IMR-90 (cell line): ENCODE measurements at regions not wholly inside any gene's neighbourhood (a gene's known extent, or its start where the extent isn't known, plus 50 kb on each side); places are given as distances from the start of the nearest gene placed in this dataset.
"Not testable (repeated sequence)": the region's sequence is repeated elsewhere in the genome, so short reads cannot be mapped to it uniquely, and the experiment has no call there.

Experiments
- ATAC-seq: fragments of 200-7000 bp; cut with Tn5 transposase; 2 replicates; pipeline ENCODE4 v1.9.1; 2020; ENCODE audit warnings: low read depth, mild to moderate bottlenecking, moderate library complexity
- BruUV-seq: library from RNA; stranded (reverse); fragments of 400-500 nt; replicated peaks from 2 replicates; lab custom pipeline; 2021; lab: Mats Ljungman, UMichigan
- CTCF ChIA-PET: fragments of 300-600 bp; formaldehyde crosslinking; extraction: SDS; loops from one replicate; lab custom pipeline; 2021; ENCODE audit warnings: antibody characterized with exemption; lab: Yijun Ruan, JAX
- POLR2A ChIA-PET: fragments of 300-600 bp; sonication (Branson Sonifier 250); formaldehyde crosslinking; loops from one replicate; lab custom pipeline; 2022; ENCODE audit warnings: antibody characterized with exemption; ENCODE audit not compliant: unreplicated experiment; lab: Charles Lee
- DNase-seq: peaks from one replicate; pipeline ENCODE4 v3.0.0; 2013
- H2AFZ ChIP-seq: replicated peaks from 2 replicates; pipeline ENCODE3; 2013; ENCODE audit warnings: low read length, mild to moderate bottlenecking; ENCODE audit not compliant: poor library complexity
- H2AK5ac ChIP-seq: 2 replicates; pipeline ENCODE4 v1.6.1; 2013; ENCODE audit warnings: low read depth, low read length, inconsistent platforms
- H2AK9ac ChIP-seq: replicated peaks from 2 replicates; pipeline ENCODE3; 2013; ENCODE audit warnings: mild to moderate bottlenecking, low read depth, low read length, moderate library complexity; ENCODE audit not compliant: poor library complexity
- H2BK120ac ChIP-seq: 2 replicates; pipeline ENCODE4 v1.6.1; 2013; ENCODE audit warnings: low read depth, low read length, inconsistent platforms
- H2BK15ac ChIP-seq: 3 replicates; pipeline ENCODE4 v1.6.1; 2013; ENCODE audit warnings: low read depth, low read length, inconsistent platforms
- H2BK20ac ChIP-seq: 2 replicates; pipeline ENCODE4 v1.6.1; 2013; ENCODE audit warnings: low read depth, mild to moderate bottlenecking, inconsistent platforms, low read length, moderate library complexity
- H2BK5ac ChIP-seq: 2 replicates; pipeline ENCODE4 v1.6.1; 2013; ENCODE audit warnings: mild to moderate bottlenecking, low read depth, low read length, inconsistent platforms; ENCODE audit not compliant: poor library complexity, severe bottlenecking
- H3K14ac ChIP-seq: replicated peaks from 2 replicates; pipeline ENCODE4 v1.6.1; 2013; ENCODE audit warnings: low read depth, low read length, inconsistent platforms
- H3K18ac ChIP-seq: 2 replicates; pipeline ENCODE4 v1.6.1; 2013; ENCODE audit warnings: low read depth, low read length, control low read depth
- H3K23ac ChIP-seq: 2 replicates; pipeline ENCODE4 v1.6.1; 2013; ENCODE audit warnings: low read depth, low read length, inconsistent platforms
- H3K27ac ChIP-seq: 2 replicates; pipeline ENCODE4 v1.5.1; 2013; ENCODE audit warnings: mild to moderate bottlenecking, control low read depth, low read length; ENCODE audit not compliant: insufficient read depth
- H3K27me3 ChIP-seq: 2 replicates; pipeline ENCODE4 v1.6.1; 2013; ENCODE audit warnings: low read length; ENCODE audit not compliant: control insufficient read depth, insufficient read depth
- H3K36me3 ChIP-seq: 2 replicates; pipeline ENCODE4 v1.6.1; 2013; ENCODE audit warnings: low read length, mixed read lengths; ENCODE audit not compliant: control insufficient read depth, insufficient read depth
- H3K4ac ChIP-seq: 2 replicates; pipeline ENCODE4 v1.6.1; 2013; ENCODE audit warnings: low read depth, low read length, inconsistent platforms
- H3K4me1 ChIP-seq: 2 replicates; pipeline ENCODE4 v1.6.1; 2013; ENCODE audit warnings: low read length, mixed read lengths; ENCODE audit not compliant: control insufficient read depth, insufficient read depth
- H3K4me2 ChIP-seq: 2 replicates; pipeline ENCODE4 v1.6.1; 2013; ENCODE audit warnings: low read depth, mild to moderate bottlenecking, control low read depth, low read length, moderate library complexity
- H3K4me3 ChIP-seq: 2 replicates; pipeline ENCODE4 v1.5.1; 2013; ENCODE audit warnings: low read depth, mild to moderate bottlenecking, control low read depth, low read length, moderate library complexity; ENCODE audit not compliant: insufficient read depth
- H3K56ac ChIP-seq: 2 replicates; pipeline ENCODE4 v1.6.1; 2013; ENCODE audit warnings: low read length, inconsistent platforms; ENCODE audit not compliant: insufficient read depth; ENCODE audit errors: extremely low read depth
- H3K79me1 ChIP-seq, 2 experiments: 2 replicates each; pipeline ENCODE4 v1.6.1; 2013; ENCODE audit warnings: low read length in 2 of 2, inconsistent platforms in 1 of 2, low read depth in 1 of 2
- H3K9ac ChIP-seq: 2 replicates; pipeline ENCODE4 v1.6.1; 2013; ENCODE audit warnings: low read depth, low read length, control low read depth
- H3K9me1 ChIP-seq: 2 replicates; pipeline ENCODE4 v1.6.1; 2013; ENCODE audit warnings: low read length, inconsistent platforms; ENCODE audit not compliant: insufficient read depth
- H3K9me3 ChIP-seq: 2 replicates; pipeline ENCODE4 v1.6.1; 2013; ENCODE audit warnings: low read length; ENCODE audit not compliant: control insufficient read depth, insufficient read depth
- H4K20me1 ChIP-seq: 2 replicates; pipeline ENCODE4 v1.6.1; 2013; ENCODE audit warnings: low read length, inconsistent platforms; ENCODE audit not compliant: insufficient read depth
- H4K5ac ChIP-seq: 2 replicates; pipeline ENCODE4 v1.6.1; 2013; ENCODE audit warnings: mild to moderate bottlenecking, low read depth, low read length, control low read depth
- H4K8ac ChIP-seq, 2 experiments: 2 replicates each; pipeline ENCODE4 v1.6.1; 2013; ENCODE audit warnings: low read depth in 2 of 2, low read length in 2 of 2, control low read depth in 1 of 2, inconsistent platforms in 1 of 2
- H4K91ac ChIP-seq: 2 replicates; pipeline ENCODE4 v1.6.1; 2013; ENCODE audit warnings: low read depth, low read length, inconsistent platforms; ENCODE audit not compliant: insufficient read depth
- BHLHE40 ChIP-seq: fragments of 150-350 bp; IDR thresholded peaks from 2 replicates; pipeline ENCODE4 v1.6.1; 2016; ENCODE audit warnings: mild to moderate bottlenecking, low read depth, low read length
- CEBPB ChIP-seq: IDR thresholded peaks from 2 replicates; pipeline ENCODE4 v1.6.1; 2012; ENCODE audit warnings: low read depth, low read length, improper control_type of control experiment
- FOS ChIP-seq: fragments of 150-350 bp; IDR thresholded peaks from 2 replicates; pipeline ENCODE4 v1.6.1; 2016; ENCODE audit warnings: low read depth, low read length
- MAZ ChIP-seq: IDR thresholded peaks from 2 replicates; pipeline ENCODE4 v1.6.1; 2012; ENCODE audit warnings: low read depth, mild to moderate bottlenecking, low read length, improper control_type of control experiment, moderate library complexity, borderline replicate concordance
- RAD21 ChIP-seq: IDR thresholded peaks from 2 replicates; pipeline ENCODE4 v1.6.1; 2012; ENCODE audit warnings: low read length, improper control_type of control experiment
- RCOR1 ChIP-seq: IDR thresholded peaks from 2 replicates; pipeline ENCODE4 v1.6.1; 2012; ENCODE audit warnings: mild to moderate bottlenecking, low read length, improper control_type of control experiment; ENCODE audit not compliant: insufficient replicate concordance
- dilution Hi-C: fragments of 300-500 bp; cut with HindIII; formaldehyde crosslinking; loops from one replicate; pipeline ENCODE4 v1.14.3; 2018; ENCODE audit warnings: low sequenced_read_pairs; ENCODE audit not compliant: unreplicated experiment
- in situ Hi-C: fragments of 300-500 bp; cut with MboI; formaldehyde crosslinking; loops from 3 replicates; pipeline ENCODE4 v1.14.3; 2019; ENCODE audit warnings: low sequenced_read_pairs, inconsistent platforms, mixed read lengths
- intact Hi-C: fragments of 100-400 bp; cut with micrococcal nuclease; formaldehyde crosslinking; loops from 2 replicates; pipeline ENCODE4 v1.10.0; 2022
- TF ChIP-seq, protein P1 (sequence below): fragments of 150-350 bp; IDR thresholded peaks from 2 replicates; pipeline ENCODE4 v1.6.1; 2016; ENCODE audit warnings: low read depth, mild to moderate bottlenecking, low read length, moderate library complexity, borderline replicate concordance

- no peaks in the 10 kb centered on the region for H4K20me1 ChIP-seq
- H2AK9ac ChIP-seq = no peak overlapping the region
- no peaks in the 10 kb centered on the region for H3K9me1 ChIP-seq
- no peak overlapping the region for H3K27ac ChIP-seq
- no peak for DNase-seq
- no peak overlapping the region for H2BK120ac ChIP-seq
- no peak overlapping the region for H3K9ac ChIP-seq
- no peak overlapping the region for H2BK15ac ChIP-seq
- H3K27me3 ChIP-seq = no peaks in the 10 kb centered on the region
- POLR2A ChIA-PET = no interaction called here
- dilution Hi-C loops (no loop called here), intact Hi-C loops (no loop called here), in situ Hi-C loops (no loop called here)
- H3K36me3 ChIP-seq = no peaks in the 10 kb centered on the region
- no peak overlapping the region for H3K4me2 ChIP-seq
- H3K56ac ChIP-seq = no peak overlapping the region
- CTCF ChIA-PET = no interaction called here
- no peaks in the 10 kb centered on the region; the same call in 1 of the 2 replicates for H3K9me3 ChIP-seq
- H4K8ac ChIP-seq = no peak overlapping the region
- H4K5ac ChIP-seq = no peak overlapping the region
- no peak overlapping the region for H3K4me3 ChIP-seq
- BruUV-seq = no TSS peak
- TF ChIP-seq RAD21 (no peak), BHLHE40 (no peak), FOS (no peak), CEBPB (no peak), MAZ (no peak), RCOR1 (no peak)
- TF ChIP-seq, protein P1, sequence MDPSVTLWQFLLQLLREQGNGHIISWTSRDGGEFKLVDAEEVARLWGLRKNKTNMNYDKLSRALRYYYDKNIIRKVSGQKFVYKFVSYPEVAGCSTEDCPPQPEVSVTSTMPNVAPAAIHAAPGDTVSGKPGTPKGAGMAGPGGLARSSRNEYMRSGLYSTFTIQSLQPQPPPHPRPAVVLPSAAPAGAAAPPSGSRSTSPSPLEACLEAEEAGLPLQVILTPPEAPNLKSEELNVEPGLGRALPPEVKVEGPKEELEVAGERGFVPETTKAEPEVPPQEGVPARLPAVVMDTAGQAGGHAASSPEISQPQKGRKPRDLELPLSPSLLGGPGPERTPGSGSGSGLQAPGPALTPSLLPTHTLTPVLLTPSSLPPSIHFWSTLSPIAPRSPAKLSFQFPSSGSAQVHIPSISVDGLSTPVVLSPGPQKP = no peak
- no peak for ATAC-seq
- H3K79me1 ChIP-seq = no peaks in the 10 kb centered on the region
- H3K4me1 ChIP-seq = no peaks in the 10 kb centered on the region
- no peak overlapping the region for H2BK20ac ChIP-seq
- H2BK5ac ChIP-seq = no peak overlapping the region
- no peak overlapping the region for H2AK5ac ChIP-seq
- H4K91ac ChIP-seq = no peak overlapping the region
- no peak overlapping the region for H3K23ac ChIP-seq
- no peak overlapping the region for H3K18ac ChIP-seq
- H2AFZ ChIP-seq = no peak overlapping the region
- no peak overlapping the region for H3K4ac ChIP-seq
- no peak overlapping the region for H3K14ac ChIP-seq
Measured at GRCh38 chr4:32932156-32932555, 2212.0 kb downstream of the PCDH7 start.

- POLR2A ChIA-PET, H2BK15ac ChIP-seq, DNase-seq, H4K8ac ChIP-seq, H2BK20ac ChIP-seq, H3K4me1 ChIP-seq, H3K79me1 ChIP-seq, H3K4me3 ChIP-seq, intact Hi-C loops, H2BK5ac ChIP-seq, H3K9ac ChIP-seq, dilution Hi-C loops, H4K20me1 ChIP-seq, H3K27ac ChIP-seq, H4K91ac ChIP-seq, H2BK120ac ChIP-seq, H3K36me3 ChIP-seq, H3K9me1 ChIP-seq, H3K4me2 ChIP-seq, H3K23ac ChIP-seq, H3K14ac ChIP-seq, ATAC-seq, H2AFZ ChIP-seq, H3K27me3 ChIP-seq, H2AK9ac ChIP-seq, H3K9me3 ChIP-seq, in situ Hi-C loops, H4K5ac ChIP-seq, H2AK5ac ChIP-seq, CTCF ChIA-PET, H3K56ac ChIP-seq, H3K4ac ChIP-seq, H3K18ac ChIP-seq, BruUV-seq: not testable (repeated sequence)
Measured at GRCh38 chr4:32939222-32939621, 2219.1 kb downstream of the PCDH7 start.
